ENCODE measurements at regions not wholly inside any gene's neighbourhood (a gene's known extent, or its start where the extent isn't known, plus 50 kb on each side); places are given as distances from the start of the nearest gene placed in this dataset.
"Not testable (repeated sequence)": the region's sequence is repeated elsewhere in the genome, so short reads cannot be mapped to it uniquely, and the experiment has no call there.

- TF ChIP-seq CTCF (IDR thresholded peaks at IDR 0.05; ENCODE audit: low read depth, low read length), result no peak
- no peak overlapping the region for H3K4me3 ChIP-seq (ENCODE audit: low read depth, low read length)
Observed at GRCh38 chr1:214740471-214740870, 137.5 kb downstream of the CENPF start.

GRCh38 chr1:214747050-214747635, 144.1 kb downstream of the CENPF start:
- no peak for TF ChIP-seq CTCF (IDR thresholded peaks at IDR 0.05; ENCODE audit: low read depth, low read length)

GRCh38 chr1:214753236-214753852, 150.3 kb downstream of the CENPF start:
- TF ChIP-seq CTCF (IDR thresholded peaks at IDR 0.05; ENCODE audit: low read depth, low read length), result no peak
- no peak overlapping the region for H3K4me3 ChIP-seq (ENCODE audit: low read depth, low read length)

More at GRCh38 chr1:214747050-214747635, 144.1 kb downstream of the CENPF start:
- H3K4me3 ChIP-seq (ENCODE audit: low read depth, low read length), result no peak overlapping the region

GRCh38 chr1:214761030-214761429, 158.0 kb downstream of the CENPF start:
- TF ChIP-seq CTCF (IDR thresholded peaks at IDR 0.05; ENCODE audit: low read depth, low read length), result no peak
- no peak overlapping the region for H3K4me3 ChIP-seq (ENCODE audit: low read depth, low read length)

GRCh38 chr1:214762902-214763301, 159.9 kb downstream of the CENPF start:
- no peak for TF ChIP-seq CTCF (IDR thresholded peaks at IDR 0.05; ENCODE audit: low read depth, low read length)
- no peak overlapping the region for H3K4me3 ChIP-seq (ENCODE audit: low read depth, low read length)

GRCh38 chr1:214764502-214764901, 161.5 kb downstream of the CENPF start:
- no peak overlapping the region for H3K4me3 ChIP-seq (ENCODE audit: low read depth, low read length)
- no peak for TF ChIP-seq CTCF (IDR thresholded peaks at IDR 0.05; ENCODE audit: low read depth, low read length)

- H3K4me3 ChIP-seq (ENCODE audit: low read depth, low read length), result no peak overlapping the region
- no peak for TF ChIP-seq CTCF (IDR thresholded peaks at IDR 0.05; ENCODE audit: low read depth, low read length)
Observed at GRCh38 chr1:214767221-214767620, 164.2 kb downstream of the CENPF start.

- not testable (repeated sequence) for H3K4me3 ChIP-seq (ENCODE audit: low read depth, low read length)
Observed at GRCh38 chr1:214769666-214770065, 166.7 kb downstream of the CENPF start.

All from WI38 (cell line).